Thyroid gland (tissue), 4 donors: ENCODE measurements at regions not wholly inside any gene's neighbourhood (a gene's known extent, or its start where the extent isn't known, plus 50 kb on each side); places are given as distances from the start of the nearest gene placed in this dataset.

Source experiments
- POLR2A ChIP-seq, 2 donors: fragments of 450-650 bp; IDR thresholded peaks; one replicate each; pipeline ENCODE4 v1.6.1; 2017; ENCODE audit warnings: antibody characterized with exemption in 2 of 2, mild to moderate bottlenecking in 2 of 2, moderate library complexity in 1 of 2
- TF ChIP-seq, protein P1 (sequence below), 6 experiments: fragments of 200-600 bp in 3 of 6; fragments of 450-650 bp in 3 of 6; sonication (generic) in 3 of 6; IDR thresholded peaks; one replicate each; pipeline ENCODE4 v1.5.1; 2016 to 2019; ENCODE audit warnings: antibody characterized with exemption in 6 of 6, mild to moderate bottlenecking in 2 of 6, inconsistent platforms in 1 of 6, moderate library complexity in 1 of 6

DNA sequence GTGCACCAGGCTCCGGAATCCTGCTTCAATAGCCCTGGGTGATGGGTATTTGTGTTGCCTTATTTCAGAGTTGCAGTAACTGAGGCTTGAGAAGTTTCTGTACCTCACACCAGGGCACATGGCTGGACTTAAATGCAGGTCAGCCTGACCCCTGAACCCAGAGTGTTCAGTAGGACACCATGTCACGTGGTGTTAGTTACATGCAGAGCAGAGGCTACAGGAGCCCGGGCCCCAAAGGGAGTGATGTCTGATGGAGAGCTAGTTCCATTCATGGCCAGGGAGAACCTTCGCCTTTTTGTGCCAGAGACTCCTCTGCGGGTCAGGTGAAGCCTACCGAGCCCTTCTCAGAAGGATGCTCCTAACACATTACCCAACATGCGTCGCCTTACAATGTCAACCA, 161.4 kb upstream of the CST7 start:
- TF ChIP-seq, protein P1, sequence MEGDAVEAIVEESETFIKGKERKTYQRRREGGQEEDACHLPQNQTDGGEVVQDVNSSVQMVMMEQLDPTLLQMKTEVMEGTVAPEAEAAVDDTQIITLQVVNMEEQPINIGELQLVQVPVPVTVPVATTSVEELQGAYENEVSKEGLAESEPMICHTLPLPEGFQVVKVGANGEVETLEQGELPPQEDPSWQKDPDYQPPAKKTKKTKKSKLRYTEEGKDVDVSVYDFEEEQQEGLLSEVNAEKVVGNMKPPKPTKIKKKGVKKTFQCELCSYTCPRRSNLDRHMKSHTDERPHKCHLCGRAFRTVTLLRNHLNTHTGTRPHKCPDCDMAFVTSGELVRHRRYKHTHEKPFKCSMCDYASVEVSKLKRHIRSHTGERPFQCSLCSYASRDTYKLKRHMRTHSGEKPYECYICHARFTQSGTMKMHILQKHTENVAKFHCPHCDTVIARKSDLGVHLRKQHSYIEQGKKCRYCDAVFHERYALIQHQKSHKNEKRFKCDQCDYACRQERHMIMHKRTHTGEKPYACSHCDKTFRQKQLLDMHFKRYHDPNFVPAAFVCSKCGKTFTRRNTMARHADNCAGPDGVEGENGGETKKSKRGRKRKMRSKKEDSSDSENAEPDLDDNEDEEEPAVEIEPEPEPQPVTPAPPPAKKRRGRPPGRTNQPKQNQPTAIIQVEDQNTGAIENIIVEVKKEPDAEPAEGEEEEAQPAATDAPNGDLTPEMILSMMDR (IDR thresholded peaks at IDR 0.05): no peak
- no peak for TF ChIP-seq POLR2A (IDR thresholded peaks at IDR 0.05)
